GM21360 (cell line): ENCODE measurements at regions not wholly inside any gene's neighbourhood (a gene's known extent, or its start where the extent isn't known, plus 50 kb on each side); places are given as distances from the start of the nearest gene placed in this dataset.

ENCODE experiments used
- ATAC-seq: cut with Tn5 transposase; IDR thresholded peaks from one replicate; pipeline ENCODE4 v1.9.1; 2021; ENCODE audit warnings: mild to moderate bottlenecking, moderate library complexity; ENCODE audit not compliant: unreplicated experiment

GRCh38 chr2:10984418-10985135 is 72.8 kb downstream of the KCNF1 start:
- no peak for ATAC-seq

- no peak for ATAC-seq
Measured at GRCh38 chr2:10985260-10985659, 73.5 kb downstream of the KCNF1 start.

GRCh38 chr2:10985901-10986535 is 74.3 kb downstream of the KCNF1 start:
- ATAC-seq = no peak

- no peak for ATAC-seq
Measured at GRCh38 chr2:10987439-10987838, 75.7 kb downstream of the KCNF1 start.

- no peak for ATAC-seq
Measured at GRCh38 chr2:10987861-10988260, 76.1 kb downstream of the KCNF1 start.

GRCh38 chr2:10989151-10989550 is 77.4 kb downstream of the KCNF1 start:
- no peak for ATAC-seq

GRCh38 chr2:10989782-10990181 is 78.0 kb downstream of the KCNF1 start:
- no peak for ATAC-seq

GRCh38 chr2:10990561-10991111 is 78.9 kb downstream of the KCNF1 start:
- no peak for ATAC-seq

GRCh38 chr2:10992023-10992791 is 80.5 kb downstream of the KCNF1 start:
- no peak for ATAC-seq

GRCh38 chr2:10993001-10993481 is 81.3 kb downstream of the KCNF1 start:
- no peak for ATAC-seq

- ATAC-seq = no peak
Measured at GRCh38 chr2:10995366-10995970, 83.7 kb downstream of the KCNF1 start.

GRCh38 chr2:11004199-11004598 is 92.5 kb downstream of the KCNF1 start:
- no peak for ATAC-seq

GRCh38 chr2:11005032-11005431 is 93.3 kb downstream of the KCNF1 start:
- no peak for ATAC-seq

GRCh38 chr2:11006191-11006590 is 94.5 kb downstream of the KCNF1 start:
- no peak for ATAC-seq

- ATAC-seq = no peak
Measured at GRCh38 chr2:11007331-11008264, 95.9 kb downstream of the KCNF1 start.

GRCh38 chr2:11008773-11009172 is 97.0 kb downstream of the KCNF1 start:
- no peak for ATAC-seq

- no peak for ATAC-seq
Measured at GRCh38 chr2:11009176-11009575, 97.4 kb downstream of the KCNF1 start.

GRCh38 chr2:11009891-11010290 is 98.2 kb downstream of the KCNF1 start:
- no peak for ATAC-seq

- ATAC-seq = no peak
Measured at GRCh38 chr2:11011359-11011758, 99.6 kb downstream of the KCNF1 start.

GRCh38 chr2:11012131-11012693 is 100.5 kb downstream of the KCNF1 start:
- no peak for ATAC-seq
